GM12874 (cell line): ENCODE measurements at regions not wholly inside any gene's neighbourhood (a gene's known extent, or its start where the extent isn't known, plus 50 kb on each side); places are given as distances from the start of the nearest gene placed in this dataset.

Experiments used
- CTCF ChIP-seq: IDR thresholded peaks from 2 replicates; pipeline ENCODE4 v1.5.1; 2011; ENCODE audit warnings: low read depth, mild to moderate bottlenecking, control low read depth, low read length, moderate library complexity; ENCODE audit not compliant: insufficient read depth

- TF ChIP-seq CTCF = no peak
Measured at GRCh38 chr13:47094734-47095434, 198.0 kb upstream of the HTR2A start.

GRCh38 chr13:47092202-47092601 lies 195.3 kb upstream of the HTR2A start:
- no peak for TF ChIP-seq CTCF

- no peak for TF ChIP-seq CTCF
Measured at GRCh38 chr13:47087841-47088240, 191.0 kb upstream of the HTR2A start.

GRCh38 chr13:47087241-47087640 lies 190.4 kb upstream of the HTR2A start:
- no peak for TF ChIP-seq CTCF

GRCh38 chr13:47085346-47085745 lies 188.5 kb upstream of the HTR2A start:
- no peak for TF ChIP-seq CTCF

GRCh38 chr13:47081850-47082249 lies 185.0 kb upstream of the HTR2A start:
- no peak for TF ChIP-seq CTCF

- no peak for TF ChIP-seq CTCF
Measured at GRCh38 chr13:47081246-47081645, 184.4 kb upstream of the HTR2A start.
